WERI-Rb-1 (cell line): ENCODE measurements at regions not wholly inside any gene's neighbourhood (a gene's known extent, or its start where the extent isn't known, plus 50 kb on each side); places are given as distances from the start of the nearest gene placed in this dataset.

Experiments
- DNase-seq: peaks from one replicate; pipeline ENCODE4 v3.0.0-alpha.2; 2020
- H3K27ac ChIP-seq: fragments of 250-450 bp; sonication (Bioruptor Pico); 2 replicates; pipeline ENCODE4 v1.5.1; 2020; ENCODE audit warnings: mild to moderate bottlenecking, moderate library complexity
- H3K27me3 ChIP-seq: fragments of 250-450 bp; sonication (Bioruptor Pico); 2 replicates; pipeline ENCODE4 v1.5.1; 2021; ENCODE audit warnings: mild to moderate bottlenecking, low read depth, moderate library complexity; ENCODE audit not compliant: insufficient read depth, severe bottlenecking
- H3K36me3 ChIP-seq: fragments of 250-450 bp; sonication (Bioruptor Pico); 2 replicates; pipeline ENCODE4 v1.5.1; 2020; ENCODE audit warnings: mild to moderate bottlenecking, moderate library complexity
- H3K4me3 ChIP-seq: 2 replicates; pipeline ENCODE4 v1.5.1; 2011; ENCODE audit warnings: low read depth, mild to moderate bottlenecking, control low read depth, low read length
- H3K9me3 ChIP-seq: fragments of 250-450 bp; sonication (Bioruptor Pico); 2 replicates; pipeline ENCODE4 v1.5.1; 2021; ENCODE audit warnings: mild to moderate bottlenecking, moderate library complexity; ENCODE audit not compliant: severe bottlenecking
- TF ChIP-seq, protein P1 (sequence below): IDR thresholded peaks from 2 replicates; pipeline ENCODE4 v1.5.1; 2011; ENCODE audit warnings: low read depth, mild to moderate bottlenecking, control low read depth, inconsistent platforms, low read length

- Histone ChIP-seq H3K27me3 (no peaks in the 10 kb centered on the region), H3K4me3 (no peak overlapping the region), H3K27ac (no peak overlapping the region), H3K9me3 (no peaks in the 10 kb centered on the region), H3K36me3 (no peaks in the 10 kb centered on the region)
- TF ChIP-seq, protein P1, sequence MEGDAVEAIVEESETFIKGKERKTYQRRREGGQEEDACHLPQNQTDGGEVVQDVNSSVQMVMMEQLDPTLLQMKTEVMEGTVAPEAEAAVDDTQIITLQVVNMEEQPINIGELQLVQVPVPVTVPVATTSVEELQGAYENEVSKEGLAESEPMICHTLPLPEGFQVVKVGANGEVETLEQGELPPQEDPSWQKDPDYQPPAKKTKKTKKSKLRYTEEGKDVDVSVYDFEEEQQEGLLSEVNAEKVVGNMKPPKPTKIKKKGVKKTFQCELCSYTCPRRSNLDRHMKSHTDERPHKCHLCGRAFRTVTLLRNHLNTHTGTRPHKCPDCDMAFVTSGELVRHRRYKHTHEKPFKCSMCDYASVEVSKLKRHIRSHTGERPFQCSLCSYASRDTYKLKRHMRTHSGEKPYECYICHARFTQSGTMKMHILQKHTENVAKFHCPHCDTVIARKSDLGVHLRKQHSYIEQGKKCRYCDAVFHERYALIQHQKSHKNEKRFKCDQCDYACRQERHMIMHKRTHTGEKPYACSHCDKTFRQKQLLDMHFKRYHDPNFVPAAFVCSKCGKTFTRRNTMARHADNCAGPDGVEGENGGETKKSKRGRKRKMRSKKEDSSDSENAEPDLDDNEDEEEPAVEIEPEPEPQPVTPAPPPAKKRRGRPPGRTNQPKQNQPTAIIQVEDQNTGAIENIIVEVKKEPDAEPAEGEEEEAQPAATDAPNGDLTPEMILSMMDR = no peak
- DNase-seq = no peak
Observed at GRCh38 chr1:193707271-193708021, 521.0 kb upstream of the B3GALT2 start.

GRCh38 chr1:193706766-193707165, 520.4 kb upstream of the B3GALT2 start:
- DNase-seq = no peak
- Histone ChIP-seq H3K4me3 (no peak overlapping the region), H3K27ac (no peak overlapping the region), H3K36me3 (no peaks in the 10 kb centered on the region), H3K9me3 (no peaks in the 10 kb centered on the region), H3K27me3 (no peaks in the 10 kb centered on the region)
- TF ChIP-seq, protein P1 = no peak

DNA sequence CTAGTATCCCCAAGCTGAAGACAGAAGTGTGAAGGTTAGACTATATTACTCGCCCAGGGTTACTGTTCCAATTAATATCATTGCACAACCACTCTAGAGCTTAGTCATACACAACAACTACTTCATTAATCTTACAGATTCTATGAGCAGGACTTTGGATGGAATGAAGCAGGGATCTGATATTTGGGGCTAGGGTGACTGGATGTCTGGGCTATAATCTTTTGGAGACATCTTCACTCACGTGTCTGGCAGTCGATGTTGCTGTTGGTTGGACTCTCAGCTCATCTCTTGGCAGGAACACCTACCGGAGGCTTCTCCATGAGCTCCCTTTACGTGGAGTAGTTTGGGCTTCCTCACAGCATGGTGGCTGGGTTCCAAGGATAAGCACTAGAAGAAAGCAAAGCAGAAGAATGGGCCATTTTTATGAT, 519.2 kb upstream of the B3GALT2 start:
- Histone ChIP-seq H3K27me3 (no peaks in the 10 kb centered on the region), H3K4me3 (no peak overlapping the region), H3K9me3 (no peaks in the 10 kb centered on the region), H3K27ac (no peak overlapping the region), H3K36me3 (no peaks in the 10 kb centered on the region)
- TF ChIP-seq, protein P1 = no peak
- DNase-seq = no peak

DNA sequence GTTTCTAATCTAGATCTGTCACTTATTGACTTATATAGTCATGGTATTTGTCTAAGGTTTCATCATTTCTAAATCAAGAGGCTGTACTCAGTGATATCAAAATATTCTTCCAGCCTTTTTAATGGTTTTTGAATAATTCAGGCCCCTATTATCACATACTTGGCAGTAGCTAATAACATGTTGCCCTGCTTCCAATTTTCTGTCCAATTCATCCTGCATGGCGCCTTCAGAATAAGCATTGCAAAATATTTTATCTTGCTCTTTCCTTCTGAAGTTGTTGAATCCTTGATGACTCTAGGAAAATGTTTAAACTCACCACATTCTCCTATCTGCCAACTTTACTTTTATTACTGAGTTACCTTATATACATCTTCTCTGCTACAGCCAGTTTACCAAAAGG, 517.2 kb upstream of the B3GALT2 start:
- no peak overlapping the region for H3K4me3 ChIP-seq
- no peaks in the 10 kb centered on the region for H3K9me3 ChIP-seq
- TF ChIP-seq, protein P1 = no peak
- H3K27me3 ChIP-seq = no peaks in the 10 kb centered on the region
- no peak for DNase-seq
- H3K36me3 ChIP-seq = no peaks in the 10 kb centered on the region
- H3K27ac ChIP-seq = no peak overlapping the region

- no peaks in the 10 kb centered on the region for H3K36me3 ChIP-seq
- H3K9me3 ChIP-seq = no peaks in the 10 kb centered on the region
- no peak for DNase-seq
- TF ChIP-seq, protein P1 = no peak
- no peak overlapping the region for H3K4me3 ChIP-seq
- no peaks in the 10 kb centered on the region for H3K27me3 ChIP-seq
- no peak overlapping the region for H3K27ac ChIP-seq
Observed at GRCh38 chr1:193703121-193703520, 516.7 kb upstream of the B3GALT2 start.

DNA sequence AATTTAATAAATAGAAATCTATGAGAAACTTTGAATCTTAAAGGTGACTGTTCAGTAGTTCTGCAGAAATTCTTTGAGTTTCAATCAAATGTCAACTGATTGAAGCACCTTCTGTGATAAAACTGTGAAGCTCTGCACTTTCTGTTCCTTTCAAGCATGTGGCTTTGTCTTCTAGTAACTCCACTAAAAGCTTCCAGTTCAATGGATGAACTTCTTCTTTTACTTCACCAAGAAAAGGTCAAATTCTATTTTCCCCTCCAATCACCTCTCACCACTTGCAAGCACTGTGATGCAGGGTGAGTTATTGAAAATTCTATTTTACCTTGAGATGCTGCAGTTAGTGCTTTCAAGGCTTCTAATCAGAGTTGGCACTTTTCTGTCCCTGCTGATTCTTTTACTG, 515.3 kb upstream of the B3GALT2 start:
- no peaks in the 10 kb centered on the region for H3K36me3 ChIP-seq
- TF ChIP-seq, protein P1 = no peak
- H3K27ac ChIP-seq = no peak overlapping the region
- H3K4me3 ChIP-seq = no peak overlapping the region
- no peaks in the 10 kb centered on the region for H3K9me3 ChIP-seq
- H3K27me3 ChIP-seq = no peaks in the 10 kb centered on the region
- no peak for DNase-seq
